ENCODE measurements at regions not wholly inside any gene's neighbourhood (a gene's known extent, or its start where the extent isn't known, plus 50 kb on each side); places are given as distances from the start of the nearest gene placed in this dataset.

DNA sequence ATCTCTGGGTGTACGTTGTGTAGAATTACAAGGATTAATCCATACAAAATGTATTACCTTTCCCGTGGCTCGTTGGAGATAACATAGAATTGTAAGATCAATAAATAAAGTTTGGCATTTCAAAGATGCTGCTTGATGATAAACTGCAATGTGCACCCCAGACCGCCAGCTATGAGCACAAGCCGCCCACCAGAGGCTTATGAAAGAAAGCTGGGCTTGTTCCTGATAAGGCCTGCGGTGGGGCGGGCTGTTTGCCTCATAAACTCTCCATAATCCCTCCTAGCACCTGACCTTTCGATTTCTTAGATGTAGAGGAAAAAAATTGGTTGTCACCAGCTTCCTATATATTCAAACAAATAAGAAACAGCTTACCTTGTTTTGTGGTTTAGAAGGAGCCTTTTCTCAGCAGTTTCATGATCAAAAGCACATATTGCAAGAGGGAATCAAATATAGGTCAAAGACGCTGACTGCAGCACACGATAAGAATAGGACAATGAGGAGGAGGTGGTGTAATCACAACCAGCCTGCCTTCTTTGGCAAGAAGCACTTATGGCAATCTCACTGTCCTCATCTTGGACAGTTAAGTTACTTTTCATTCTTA lies 293.6 kb downstream of the RMST start:
- TF ChIP-seq CTCF (IDR thresholded peaks at IDR 0.05; ENCODE audit: poor library complexity, severe bottlenecking) (no peak), POLR2AphosphoS5 (IDR thresholded peaks at IDR 0.05) (no peak), EZH2 (IDR thresholded peaks at IDR 0.05; ENCODE audit: borderline replicate concordance, insufficient read depth, low read length, poor library complexity, severe bottlenecking) (no peak), RAD21 (conservative IDR thresholded peaks at IDR 0.05) (no peak), SMC3 (conservative IDR thresholded peaks at IDR 0.05; ENCODE audit: poor library complexity) (no peak), EP300 (conservative IDR thresholded peaks at IDR 0.05; ENCODE audit: poor library complexity, severe bottlenecking) (no peak), TAF1 (IDR thresholded peaks at IDR 0.05; ENCODE audit: low read depth) (no peak), MXI1 (conservative IDR thresholded peaks at IDR 0.05; ENCODE audit: poor library complexity, severe bottlenecking) (no peak)
- TF ChIP-seq, protein P1, sequence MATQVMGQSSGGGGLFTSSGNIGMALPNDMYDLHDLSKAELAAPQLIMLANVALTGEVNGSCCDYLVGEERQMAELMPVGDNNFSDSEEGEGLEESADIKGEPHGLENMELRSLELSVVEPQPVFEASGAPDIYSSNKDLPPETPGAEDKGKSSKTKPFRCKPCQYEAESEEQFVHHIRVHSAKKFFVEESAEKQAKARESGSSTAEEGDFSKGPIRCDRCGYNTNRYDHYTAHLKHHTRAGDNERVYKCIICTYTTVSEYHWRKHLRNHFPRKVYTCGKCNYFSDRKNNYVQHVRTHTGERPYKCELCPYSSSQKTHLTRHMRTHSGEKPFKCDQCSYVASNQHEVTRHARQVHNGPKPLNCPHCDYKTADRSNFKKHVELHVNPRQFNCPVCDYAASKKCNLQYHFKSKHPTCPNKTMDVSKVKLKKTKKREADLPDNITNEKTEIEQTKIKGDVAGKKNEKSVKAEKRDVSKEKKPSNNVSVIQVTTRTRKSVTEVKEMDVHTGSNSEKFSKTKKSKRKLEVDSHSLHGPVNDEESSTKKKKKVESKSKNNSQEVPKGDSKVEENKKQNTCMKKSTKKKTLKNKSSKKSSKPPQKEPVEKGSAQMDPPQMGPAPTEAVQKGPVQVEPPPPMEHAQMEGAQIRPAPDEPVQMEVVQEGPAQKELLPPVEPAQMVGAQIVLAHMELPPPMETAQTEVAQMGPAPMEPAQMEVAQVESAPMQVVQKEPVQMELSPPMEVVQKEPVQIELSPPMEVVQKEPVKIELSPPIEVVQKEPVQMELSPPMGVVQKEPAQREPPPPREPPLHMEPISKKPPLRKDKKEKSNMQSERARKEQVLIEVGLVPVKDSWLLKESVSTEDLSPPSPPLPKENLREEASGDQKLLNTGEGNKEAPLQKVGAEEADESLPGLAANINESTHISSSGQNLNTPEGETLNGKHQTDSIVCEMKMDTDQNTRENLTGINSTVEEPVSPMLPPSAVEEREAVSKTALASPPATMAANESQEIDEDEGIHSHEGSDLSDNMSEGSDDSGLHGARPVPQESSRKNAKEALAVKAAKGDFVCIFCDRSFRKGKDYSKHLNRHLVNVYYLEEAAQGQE (IDR thresholded peaks at IDR 0.05; ENCODE audit: borderline replicate concordance) = no peak

All from neural cell (in vitro differentiated cells).